PC-3 (cell line): ENCODE measurements at regions not wholly inside any gene's neighbourhood (a gene's known extent, or its start where the extent isn't known, plus 50 kb on each side); places are given as distances from the start of the nearest gene placed in this dataset.

Experiments used
- ATAC-seq: fragments of 200-7000 bp; cut with Tn5 transposase; 2 replicates; pipeline ENCODE4 v1.9.1; 2020; ENCODE audit warnings: mild to moderate bottlenecking, moderate library complexity
- BruUV-seq: library from RNA; stranded (reverse); fragments of 400-500 nt; replicated peaks from 2 replicates; lab custom pipeline; 2021; lab: Mats Ljungman, UMichigan
- CTCF ChIA-PET: fragments of 300-600 bp; sonication (Branson Sonifier 250); formaldehyde crosslinking; loops from one replicate; lab custom pipeline; 2022; ENCODE audit warnings: antibody characterized with exemption; lab: Charles Lee
- POLR2A ChIA-PET: fragments of 300-600 bp; sonication (Branson Sonifier 250); formaldehyde crosslinking; loops from one replicate; lab custom pipeline; 2022; ENCODE audit warnings: antibody characterized with exemption; ENCODE audit not compliant: unreplicated experiment; lab: Charles Lee
- DNase-seq: peaks from one replicate; pipeline ENCODE4 v3.0.0-alpha.2; 2015
- H2AFZ ChIP-seq: fragments of 300-600 bp; sonication (generic); 2 replicates; pipeline ENCODE4 v1.6.0; 2016; ENCODE audit warnings: antibody characterized with exemption, low read length
- H3F3A ChIP-seq: fragments of 300-600 bp; sonication (generic); one replicate; pipeline ENCODE4 v1.6.0; 2017; ENCODE audit warnings: antibody characterized with exemption, low read length, control low read depth, mild to moderate bottlenecking; ENCODE audit not compliant: unreplicated experiment
- H3K27ac ChIP-seq: fragments of 300-600 bp; sonication (generic); 2 replicates; pipeline ENCODE4 v1.5.1; 2016; ENCODE audit warnings: mild to moderate bottlenecking, low read length
- H3K27me3 ChIP-seq: fragments of 300-600 bp; sonication (generic); 2 replicates; pipeline ENCODE4 v1.6.1; 2016; ENCODE audit warnings: low read length, mixed read lengths
- H3K36me3 ChIP-seq: fragments of 300-600 bp; sonication (generic); 2 replicates; pipeline ENCODE4 v1.6.1; 2016; ENCODE audit warnings: low read depth, mixed run types, low read length, mixed read lengths
- H3K4me1 ChIP-seq: fragments of 300-600 bp; sonication (generic); 2 replicates; pipeline ENCODE4 v1.5.1; 2016; ENCODE audit warnings: low read length; ENCODE audit not compliant: insufficient read depth
- H3K4me2 ChIP-seq: fragments of 300-600 bp; sonication (generic); 2 replicates; pipeline ENCODE4 v1.6.0; 2016; ENCODE audit warnings: low read length
- H3K4me3 ChIP-seq: fragments of 300-600 bp; sonication (generic); 2 replicates; pipeline ENCODE4 v1.5.1; 2016; ENCODE audit warnings: mild to moderate bottlenecking, low read length, mixed read lengths
- H3K79me2 ChIP-seq: fragments of 300-600 bp; sonication (generic); 2 replicates; pipeline ENCODE4 v1.6.1; 2017; ENCODE audit warnings: low read length, mixed read lengths
- H3K9ac ChIP-seq: fragments of 300-600 bp; sonication (generic); 2 replicates; pipeline ENCODE4 v1.6.0; 2016; ENCODE audit warnings: mild to moderate bottlenecking, low read length
- H3K9me2 ChIP-seq: fragments of 300-600 bp; sonication (generic); replicated peaks from 2 replicates; pipeline ENCODE4 v1.6.1; 2016; ENCODE audit warnings: mixed run types, low read length, mixed read lengths
- H3K9me3 ChIP-seq: fragments of 300-600 bp; sonication (generic); 2 replicates; pipeline ENCODE4 v1.6.1; 2016; ENCODE audit warnings: low read length, mixed read lengths
- H4K20me1 ChIP-seq: fragments of 300-600 bp; sonication (generic); 2 replicates; pipeline ENCODE4 v1.6.1; 2016; ENCODE audit warnings: low read length, mixed read lengths
- EZH2 ChIP-seq: fragments of 300-600 bp; sonication (generic); IDR thresholded peaks from one replicate; pipeline ENCODE4 v1.6.1; 2017; ENCODE audit warnings: antibody characterized with exemption, mild to moderate bottlenecking, low read length; ENCODE audit not compliant: unreplicated experiment
- EZH2phosphoT487 ChIP-seq: fragments of 300-600 bp; sonication (generic); IDR thresholded peaks from 2 replicates; pipeline ENCODE4 v1.6.1; 2018; ENCODE audit warnings: mild to moderate bottlenecking, antibody characterized with exemption, low read length, borderline replicate concordance
- intact Hi-C: fragments of 100-400 bp; cut with micrococcal nuclease; formaldehyde crosslinking; loops from 2 replicates; pipeline ENCODE4 v1.9.0; 2023
- TF ChIP-seq, protein P1 (sequence below): fragments of 300-600 bp; sonication (generic); conservative IDR thresholded peaks from 2 replicates; pipeline ENCODE4 v1.5.1; 2017; ENCODE audit warnings: antibody characterized with exemption, low read depth, mild to moderate bottlenecking, low read length

DNA sequence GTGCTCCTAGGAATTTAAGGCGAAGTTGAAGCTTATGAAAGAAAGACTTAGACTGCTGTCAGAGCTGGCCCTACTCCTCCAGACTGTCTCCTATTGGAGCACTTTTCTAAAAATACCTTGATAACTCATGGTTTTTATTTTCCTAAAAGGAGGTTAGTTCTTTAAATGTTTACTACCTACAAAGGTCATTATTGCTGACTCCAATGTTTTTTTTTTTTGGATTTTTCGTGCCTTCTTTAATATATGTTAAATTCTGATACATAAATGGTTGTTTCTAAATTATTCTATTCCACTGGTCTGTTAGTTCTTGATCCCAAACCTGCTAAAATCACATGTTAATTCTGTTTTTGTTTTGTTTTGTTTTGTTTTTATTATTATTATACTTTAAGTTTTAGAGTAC, 227.6 kb upstream of the FTMT start:
- ATAC-seq = no peak

DNA sequence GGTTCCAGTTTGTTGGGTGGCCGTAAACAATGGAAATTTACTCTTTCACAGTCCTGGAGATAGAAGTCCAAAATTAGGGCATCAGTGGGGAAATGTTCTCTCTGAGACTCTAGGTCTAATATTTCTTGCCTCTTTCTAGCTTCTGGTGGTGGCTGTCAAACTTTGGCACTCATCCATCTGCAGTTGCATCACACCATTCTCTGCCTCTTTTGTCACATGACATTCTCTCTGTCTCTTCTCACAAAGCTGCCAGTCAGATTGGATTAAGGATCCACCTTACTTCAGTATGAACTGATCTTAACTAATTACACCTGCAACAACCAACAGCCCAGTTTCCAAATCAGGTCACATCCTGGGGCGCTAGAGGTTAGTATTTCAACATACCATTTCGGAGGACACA, 222.9 kb upstream of the FTMT start:
- Histone ChIP-seq H3K79me2 (no peaks in the 10 kb centered on the region), H3K4me1 (no peaks in the 10 kb centered on the region), H3K9me2 (no peaks in the 10 kb centered on the region), H3F3A (no peaks in the 10 kb centered on the region), H3K27ac (no peak overlapping the region), H4K20me1 (no peaks in the 10 kb centered on the region), H3K9me3 (no peaks in the 10 kb centered on the region), H3K9ac (no peak overlapping the region), H3K36me3 (no peaks in the 10 kb centered on the region), H3K4me3 (no peak overlapping the region), H2AFZ (no peak overlapping the region), H3K27me3 (no peaks in the 10 kb centered on the region), H3K4me2 (no peak overlapping the region)
- no peak for TF ChIP-seq EZH2phosphoT487
- TF ChIP-seq EZH2 = no peak
- TF ChIP-seq, protein P1, sequence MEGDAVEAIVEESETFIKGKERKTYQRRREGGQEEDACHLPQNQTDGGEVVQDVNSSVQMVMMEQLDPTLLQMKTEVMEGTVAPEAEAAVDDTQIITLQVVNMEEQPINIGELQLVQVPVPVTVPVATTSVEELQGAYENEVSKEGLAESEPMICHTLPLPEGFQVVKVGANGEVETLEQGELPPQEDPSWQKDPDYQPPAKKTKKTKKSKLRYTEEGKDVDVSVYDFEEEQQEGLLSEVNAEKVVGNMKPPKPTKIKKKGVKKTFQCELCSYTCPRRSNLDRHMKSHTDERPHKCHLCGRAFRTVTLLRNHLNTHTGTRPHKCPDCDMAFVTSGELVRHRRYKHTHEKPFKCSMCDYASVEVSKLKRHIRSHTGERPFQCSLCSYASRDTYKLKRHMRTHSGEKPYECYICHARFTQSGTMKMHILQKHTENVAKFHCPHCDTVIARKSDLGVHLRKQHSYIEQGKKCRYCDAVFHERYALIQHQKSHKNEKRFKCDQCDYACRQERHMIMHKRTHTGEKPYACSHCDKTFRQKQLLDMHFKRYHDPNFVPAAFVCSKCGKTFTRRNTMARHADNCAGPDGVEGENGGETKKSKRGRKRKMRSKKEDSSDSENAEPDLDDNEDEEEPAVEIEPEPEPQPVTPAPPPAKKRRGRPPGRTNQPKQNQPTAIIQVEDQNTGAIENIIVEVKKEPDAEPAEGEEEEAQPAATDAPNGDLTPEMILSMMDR = no peak
- CTCF ChIA-PET = no interaction called here
- no peak for ATAC-seq
- intact Hi-C loops = no loop called here
- no peak for DNase-seq
- POLR2A ChIA-PET = no interaction called here
- no TSS peak for BruUV-seq

More for the DNA sequence above, 227.6 kb upstream of the FTMT start:
- H3F3A ChIP-seq = no peaks in the 10 kb centered on the region
- H3K9me3 ChIP-seq = no peaks in the 10 kb centered on the region
- POLR2A ChIA-PET = no interaction called here
- no peaks in the 10 kb centered on the region for H3K4me1 ChIP-seq
- intact Hi-C loops = no loop called here
- no peaks in the 10 kb centered on the region for H3K27me3 ChIP-seq
- H4K20me1 ChIP-seq = no peaks in the 10 kb centered on the region
- no peak for DNase-seq
- no TSS peak for BruUV-seq
- no peak overlapping the region for H3K4me3 ChIP-seq
- no peaks in the 10 kb centered on the region for H3K36me3 ChIP-seq
- H3K27ac ChIP-seq = no peak overlapping the region
- no peak overlapping the region for H2AFZ ChIP-seq
- H3K9me2 ChIP-seq = no peaks in the 10 kb centered on the region
- no peak overlapping the region for H3K4me2 ChIP-seq
- TF ChIP-seq EZH2 (no peak), EZH2phosphoT487 (no peak)
- TF ChIP-seq, protein P1 = no peak
- CTCF ChIA-PET = no interaction called here
- H3K79me2 ChIP-seq = no peaks in the 10 kb centered on the region
- no peak overlapping the region for H3K9ac ChIP-seq

DNA sequence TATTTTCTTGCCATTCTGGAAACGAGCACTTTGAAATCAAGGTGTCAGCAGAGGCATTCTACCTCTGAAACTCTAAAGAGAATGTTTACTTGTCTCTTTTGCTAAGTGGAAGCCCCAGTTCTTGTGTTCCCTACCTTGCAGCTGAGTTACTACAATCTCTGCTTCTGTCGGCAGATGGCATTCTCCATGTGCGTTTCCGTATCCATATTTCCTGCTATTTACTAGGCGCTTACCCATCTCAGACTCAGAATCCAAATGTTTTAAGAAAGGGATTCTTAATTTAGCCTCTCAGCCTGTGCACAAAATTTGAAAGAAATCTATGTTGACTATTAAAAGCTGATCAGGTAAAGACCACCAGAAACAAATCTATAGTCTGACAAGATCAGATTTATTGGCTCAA, 221.3 kb upstream of the FTMT start:
- 0 out of 2 replicates have a peak, but pooled peaks cover 3% of the 10 kb centered on the region for H3K4me1 ChIP-seq
- no peaks in the 10 kb centered on the region for H3F3A ChIP-seq
- ChIA-PET POLR2A (no interaction called here), CTCF (no interaction called here)
- H3K4me2 ChIP-seq = no peak overlapping the region
- no TSS peak for BruUV-seq
- H3K9me3 ChIP-seq = no peaks in the 10 kb centered on the region
- no peaks in the 10 kb centered on the region for H3K27me3 ChIP-seq
- no peaks in the 10 kb centered on the region for H3K9me2 ChIP-seq
- DNase-seq (peak; percentile 36), ATAC-seq (peak; percentile 82)
- H3K36me3 ChIP-seq = no peaks in the 10 kb centered on the region
- TF ChIP-seq, protein P1 = peak; percentile 50
- TF ChIP-seq EZH2phosphoT487 = no peak
- intact Hi-C loops = loop anchor here (1.0 to 2.0 kb wide), 2 partner anchors 240 to 318 kb away; no protein-coding TSS in a partner anchor
- no peak overlapping the region for H3K27ac ChIP-seq
- no peak overlapping the region for H3K9ac ChIP-seq
- no peaks in the 10 kb centered on the region for H3K79me2 ChIP-seq
- H2AFZ ChIP-seq = no peak overlapping the region
- H3K4me3 ChIP-seq = no peak overlapping the region
- H4K20me1 ChIP-seq = no peaks in the 10 kb centered on the region
